H9 (cell line): ENCODE measurements at regions not wholly inside any gene's neighbourhood (a gene's known extent, or its start where the extent isn't known, plus 50 kb on each side); places are given as distances from the start of the nearest gene placed in this dataset.
A peak's percentile ranks its signal among the peaks of the same experiment; 100 is the strongest.

Experiments used
- DNase-seq: peaks from one replicate; pipeline ENCODE4 v3.0.0-alpha.2; 2017
- H2AFZ ChIP-seq: one replicate; pipeline ENCODE4 v1.6.1; 2013; ENCODE audit warnings: mild to moderate bottlenecking, low read length, control low read depth, moderate library complexity
- H2AK5ac ChIP-seq: 2 replicates; pipeline ENCODE4 v1.6.1; 2013; ENCODE audit warnings: low read length, control low read depth, mixed read lengths; ENCODE audit not compliant: insufficient read length
- H2BK120ac ChIP-seq: one replicate; pipeline ENCODE4 v1.6.1; 2013; ENCODE audit warnings: low read depth, mild to moderate bottlenecking, low read length, control low read depth, inconsistent platforms; ENCODE audit not compliant: poor library complexity, severe bottlenecking
- H2BK12ac ChIP-seq: 2 replicates; pipeline ENCODE4 v1.6.1; 2013; ENCODE audit warnings: low read length, control low read depth, mixed read lengths, low read depth; ENCODE audit not compliant: insufficient read length
- H2BK15ac ChIP-seq: 2 replicates; pipeline ENCODE4 v1.6.1; 2013; ENCODE audit warnings: low read depth, low read length, control low read depth
- H2BK20ac ChIP-seq: one replicate; pipeline ENCODE4 v1.6.1; 2013; ENCODE audit warnings: low read depth, mild to moderate bottlenecking, low read length, control low read depth, inconsistent platforms; ENCODE audit not compliant: poor library complexity, severe bottlenecking
- H2BK5ac ChIP-seq: 2 replicates; pipeline ENCODE4 v1.6.1; 2013; ENCODE audit warnings: low read length, control low read depth, mixed read lengths; ENCODE audit not compliant: insufficient read length
- H3K14ac ChIP-seq: 2 replicates; pipeline ENCODE4 v1.6.1; 2013; ENCODE audit warnings: low read length, control low read depth; ENCODE audit not compliant: insufficient read depth
- H3K18ac ChIP-seq: 2 replicates; pipeline ENCODE4 v1.6.1; 2013; ENCODE audit warnings: low read depth, mild to moderate bottlenecking, mixed read lengths, low read length, control low read depth; ENCODE audit not compliant: insufficient read length
- H3K23ac ChIP-seq: 2 replicates; pipeline ENCODE4 v1.6.1; 2013; ENCODE audit warnings: low read length, control low read depth, mixed read lengths, low read depth; ENCODE audit not compliant: insufficient read length
- H3K23me2 ChIP-seq: 2 replicates; pipeline ENCODE4 v1.6.1; 2013; ENCODE audit warnings: low read depth, mild to moderate bottlenecking, mixed read lengths, low read length, control low read depth; ENCODE audit not compliant: insufficient read length, poor library complexity, severe bottlenecking
- H3K27ac ChIP-seq: 2 replicates; pipeline ENCODE4 v1.5.1; 2013; ENCODE audit warnings: low read length, control low read depth, mixed read lengths, low read depth; ENCODE audit not compliant: insufficient read length
- H3K27me3 ChIP-seq: 2 replicates; pipeline ENCODE4 v1.6.1; 2013; ENCODE audit warnings: low read length, control low read depth, inconsistent platforms; ENCODE audit not compliant: insufficient read depth
- H3K4ac ChIP-seq: 2 replicates; pipeline ENCODE4 v1.6.1; 2013; ENCODE audit warnings: low read depth, mild to moderate bottlenecking, control low read depth, inconsistent platforms, low read length, moderate library complexity
- H3K4me1 ChIP-seq: 2 replicates; pipeline ENCODE4 v1.6.1; 2013; ENCODE audit warnings: low read length, control low read depth, inconsistent platforms; ENCODE audit not compliant: insufficient read depth
- H3K4me2 ChIP-seq: 2 replicates; pipeline ENCODE4 v1.6.1; 2013; ENCODE audit warnings: low read length, control low read depth, mixed read lengths; ENCODE audit not compliant: insufficient read length, insufficient read depth
- H3K56ac ChIP-seq: 2 replicates; pipeline ENCODE4 v1.6.1; 2013; ENCODE audit warnings: low read depth, mild to moderate bottlenecking, mixed read lengths, low read length, control low read depth; ENCODE audit not compliant: insufficient read length
- H3K79me1 ChIP-seq: 2 replicates; pipeline ENCODE4 v1.6.1; 2013; ENCODE audit warnings: low read depth, mild to moderate bottlenecking, moderate library complexity, low read length, control low read depth, inconsistent platforms; ENCODE audit not compliant: insufficient read depth, poor library complexity, severe bottlenecking
- H3K79me2 ChIP-seq: 2 replicates; pipeline ENCODE4 v1.6.1; 2013; ENCODE audit warnings: low read length, control low read depth, inconsistent platforms; ENCODE audit not compliant: insufficient read depth
- H3K9ac ChIP-seq: 2 replicates; pipeline ENCODE4 v1.6.1; 2013; ENCODE audit warnings: low read length, control low read depth, mixed read lengths; ENCODE audit not compliant: insufficient read length; ENCODE audit errors: extremely low read depth
- H3K9me3 ChIP-seq: one replicate; pipeline ENCODE4 v1.6.1; 2013; ENCODE audit warnings: low read depth, low read length, inconsistent platforms; ENCODE audit not compliant: control insufficient read depth
- H3T11ph ChIP-seq: one replicate; pipeline ENCODE4 v1.6.1; 2013; ENCODE audit warnings: mild to moderate bottlenecking, low read length, control low read depth, inconsistent platforms
- H4K20me1 ChIP-seq: one replicate; pipeline ENCODE4 v1.6.1; 2013; ENCODE audit not compliant: control insufficient read depth, insufficient read length, insufficient read depth
- H4K5ac ChIP-seq: 2 replicates; pipeline ENCODE4 v1.6.1; 2013; ENCODE audit warnings: low read depth, mild to moderate bottlenecking, mixed read lengths, low read length, control low read depth; ENCODE audit not compliant: insufficient read length
- H4K8ac ChIP-seq: replicated peaks from 2 replicates; pipeline ENCODE4 v1.6.1; 2013; ENCODE audit warnings: low read length, control low read depth, mixed read lengths, low read depth; ENCODE audit not compliant: insufficient read length
- H4K91ac ChIP-seq: 2 replicates; pipeline ENCODE4 v1.6.1; 2013; ENCODE audit warnings: low read depth, mild to moderate bottlenecking, moderate library complexity, mixed read lengths, low read length, control low read depth; ENCODE audit not compliant: insufficient read length
- H3K27ac Mint-ChIP-seq, 3 experiments: 2 replicates in 2 of 3; 3 replicates in 1 of 3; pipeline ENCODE4 v1.8.0; 2020 to 2021; ENCODE audit warnings: mixed read lengths in 3 of 3, mild to moderate bottlenecking in 1 of 3, moderate library complexity in 1 of 3
- H3K27me3 Mint-ChIP-seq: 2 replicates; pipeline ENCODE4 v1.8.0; 2021; ENCODE audit warnings: low read depth, mild to moderate bottlenecking, moderate library complexity, mixed read lengths
- H3K36me3 Mint-ChIP-seq, 3 experiments: 2 replicates in 2 of 3; 3 replicates in 1 of 3; pipeline ENCODE4 v1.8.0; 2020 to 2021; ENCODE audit warnings: low read depth in 3 of 3, mixed read lengths in 3 of 3; ENCODE audit not compliant: insufficient read depth in 1 of 3
- H3K4me1 Mint-ChIP-seq, 2 experiments: 2 replicates each; pipeline ENCODE4 v1.8.0; 2020; ENCODE audit warnings: mixed read lengths in 2 of 2
- H3K4me3 Mint-ChIP-seq, 2 experiments: 2 replicates in 1 of 2; 3 replicates in 1 of 2; pipeline ENCODE4 v1.8.0; 2020 to 2021; ENCODE audit warnings: mild to moderate bottlenecking in 2 of 2, mixed read lengths in 2 of 2, moderate library complexity in 1 of 2
- H3K9me3 Mint-ChIP-seq, 2 experiments: 2 replicates in 1 of 2; 3 replicates in 1 of 2; pipeline ENCODE4 v1.8.0; 2020; ENCODE audit warnings: mild to moderate bottlenecking in 2 of 2, mixed read lengths in 2 of 2, moderate library complexity in 1 of 2
- CTCF ChIP-seq: fragments of 200-600 bp; sonication (generic); conservative IDR thresholded peaks from 3 replicates; pipeline ENCODE4 v1.8.0; 2021; ENCODE audit warnings: antibody characterized with exemption, mild to moderate bottlenecking
- WGBS: extraction: QIAGEN DNeasy Blood & Tissue Kit; methylation state at CpG from one replicate; pipeline ENCODE4 v1.1.7; 2013; ENCODE audit warnings: missing lambda C conversion rate, low lambda C conversion rate, mixed read lengths; ENCODE audit not compliant: insufficient read length; ENCODE audit errors: extremely low coverage; 5-methylcytosine and 5-hydroxymethylcytosine counted together

- H3K4me1 Mint-ChIP-seq = peaks cover 2 to 19% of the 10 kb centered on the region in 2 experiments; a peak in 2 of 4 replicates
- Histone ChIP-seq H3T11ph (no peak overlapping the region), H3K4me2 (no peak overlapping the region), H3K14ac (no peak overlapping the region), H2BK20ac (no peak overlapping the region), H3K18ac (no peak overlapping the region), H3K79me1 (no peaks in the 10 kb centered on the region), H3K79me2 (no peaks in the 10 kb centered on the region), H3K27me3 (no peaks in the 10 kb centered on the region), H2BK12ac (no peak overlapping the region), H3K23me2 (no peaks in the 10 kb centered on the region), H4K8ac (no peak overlapping the region), H3K27ac (no peak overlapping the region), H3K56ac (no peak overlapping the region), H4K91ac (no peak overlapping the region), H4K20me1 (no peaks in the 10 kb centered on the region), H2BK5ac (no peak overlapping the region), H2AFZ (no peak overlapping the region), H3K9me3 (no peaks in the 10 kb centered on the region), H2AK5ac (no peak overlapping the region), H3K4me1 (no peaks in the 10 kb centered on the region), H3K23ac (no peak overlapping the region), H2BK15ac (no peak overlapping the region), H3K4ac (no peak overlapping the region), H2BK120ac (no peak overlapping the region), H3K9ac (no peak overlapping the region), H4K5ac (no peak overlapping the region)
- H3K4me3 Mint-ChIP-seq = no peak overlapping the region
- DNase-seq = no peak
- WGBS = no CpG with 5 or more reads among the region's 1 CpG
- peak overlapping the region in 1 of 3 experiments; percentile 50; a peak in 1 of 7 replicates for H3K27ac Mint-ChIP-seq
- H3K27me3 Mint-ChIP-seq = no peaks in the 10 kb centered on the region
- peaks cover 0 to 6% of the 10 kb centered on the region in 2 experiments; a peak in 3 of 5 replicates for H3K9me3 Mint-ChIP-seq
- TF ChIP-seq CTCF = no peak
- peaks cover 0 to 7% (median 2%) of the 10 kb centered on the region in 3 experiments; a peak in 5 of 7 replicates for H3K36me3 Mint-ChIP-seq
Measured at GRCh38 chr3:118526758-118527513, 507.7 kb downstream of the IGSF11 start.
